H9 (cell line): ENCODE measurements at regions not wholly inside any gene's neighbourhood (a gene's known extent, or its start where the extent isn't known, plus 50 kb on each side); places are given as distances from the start of the nearest gene placed in this dataset.

ENCODE experiments used
- DNase-seq: peaks from one replicate; pipeline ENCODE4 v3.0.0-alpha.2; 2017
- H2AFZ ChIP-seq: one replicate; pipeline ENCODE4 v1.6.1; 2013; ENCODE audit warnings: mild to moderate bottlenecking, low read length, control low read depth, moderate library complexity
- H2AK5ac ChIP-seq: 2 replicates; pipeline ENCODE4 v1.6.1; 2013; ENCODE audit warnings: low read length, control low read depth, mixed read lengths; ENCODE audit not compliant: insufficient read length
- H2BK120ac ChIP-seq: one replicate; pipeline ENCODE4 v1.6.1; 2013; ENCODE audit warnings: low read depth, mild to moderate bottlenecking, low read length, control low read depth, inconsistent platforms; ENCODE audit not compliant: poor library complexity, severe bottlenecking
- H2BK12ac ChIP-seq: 2 replicates; pipeline ENCODE4 v1.6.1; 2013; ENCODE audit warnings: low read length, control low read depth, mixed read lengths, low read depth; ENCODE audit not compliant: insufficient read length
- H2BK15ac ChIP-seq: 2 replicates; pipeline ENCODE4 v1.6.1; 2013; ENCODE audit warnings: low read depth, low read length, control low read depth
- H2BK20ac ChIP-seq: one replicate; pipeline ENCODE4 v1.6.1; 2013; ENCODE audit warnings: low read depth, mild to moderate bottlenecking, low read length, control low read depth, inconsistent platforms; ENCODE audit not compliant: poor library complexity, severe bottlenecking
- H2BK5ac ChIP-seq: 2 replicates; pipeline ENCODE4 v1.6.1; 2013; ENCODE audit warnings: low read length, control low read depth, mixed read lengths; ENCODE audit not compliant: insufficient read length
- H3K14ac ChIP-seq: 2 replicates; pipeline ENCODE4 v1.6.1; 2013; ENCODE audit warnings: low read length, control low read depth; ENCODE audit not compliant: insufficient read depth
- H3K18ac ChIP-seq: 2 replicates; pipeline ENCODE4 v1.6.1; 2013; ENCODE audit warnings: low read depth, mild to moderate bottlenecking, mixed read lengths, low read length, control low read depth; ENCODE audit not compliant: insufficient read length
- H3K23ac ChIP-seq: 2 replicates; pipeline ENCODE4 v1.6.1; 2013; ENCODE audit warnings: low read length, control low read depth, mixed read lengths, low read depth; ENCODE audit not compliant: insufficient read length
- H3K23me2 ChIP-seq: 2 replicates; pipeline ENCODE4 v1.6.1; 2013; ENCODE audit warnings: low read depth, mild to moderate bottlenecking, mixed read lengths, low read length, control low read depth; ENCODE audit not compliant: insufficient read length, poor library complexity, severe bottlenecking
- H3K27ac ChIP-seq: 2 replicates; pipeline ENCODE4 v1.5.1; 2013; ENCODE audit warnings: low read length, control low read depth, mixed read lengths, low read depth; ENCODE audit not compliant: insufficient read length
- H3K27me3 ChIP-seq: 2 replicates; pipeline ENCODE4 v1.6.1; 2013; ENCODE audit warnings: low read length, control low read depth, inconsistent platforms; ENCODE audit not compliant: insufficient read depth
- H3K4ac ChIP-seq: 2 replicates; pipeline ENCODE4 v1.6.1; 2013; ENCODE audit warnings: low read depth, mild to moderate bottlenecking, control low read depth, inconsistent platforms, low read length, moderate library complexity
- H3K4me1 ChIP-seq: 2 replicates; pipeline ENCODE4 v1.6.1; 2013; ENCODE audit warnings: low read length, control low read depth, inconsistent platforms; ENCODE audit not compliant: insufficient read depth
- H3K4me2 ChIP-seq: 2 replicates; pipeline ENCODE4 v1.6.1; 2013; ENCODE audit warnings: low read length, control low read depth, mixed read lengths; ENCODE audit not compliant: insufficient read length, insufficient read depth
- H3K56ac ChIP-seq: 2 replicates; pipeline ENCODE4 v1.6.1; 2013; ENCODE audit warnings: low read depth, mild to moderate bottlenecking, mixed read lengths, low read length, control low read depth; ENCODE audit not compliant: insufficient read length
- H3K79me1 ChIP-seq: 2 replicates; pipeline ENCODE4 v1.6.1; 2013; ENCODE audit warnings: low read depth, mild to moderate bottlenecking, moderate library complexity, low read length, control low read depth, inconsistent platforms; ENCODE audit not compliant: insufficient read depth, poor library complexity, severe bottlenecking
- H3K79me2 ChIP-seq: 2 replicates; pipeline ENCODE4 v1.6.1; 2013; ENCODE audit warnings: low read length, control low read depth, inconsistent platforms; ENCODE audit not compliant: insufficient read depth
- H3K9ac ChIP-seq: 2 replicates; pipeline ENCODE4 v1.6.1; 2013; ENCODE audit warnings: low read length, control low read depth, mixed read lengths; ENCODE audit not compliant: insufficient read length; ENCODE audit errors: extremely low read depth
- H3K9me3 ChIP-seq: one replicate; pipeline ENCODE4 v1.6.1; 2013; ENCODE audit warnings: low read depth, low read length, inconsistent platforms; ENCODE audit not compliant: control insufficient read depth
- H3T11ph ChIP-seq: one replicate; pipeline ENCODE4 v1.6.1; 2013; ENCODE audit warnings: mild to moderate bottlenecking, low read length, control low read depth, inconsistent platforms
- H4K20me1 ChIP-seq: one replicate; pipeline ENCODE4 v1.6.1; 2013; ENCODE audit not compliant: control insufficient read depth, insufficient read length, insufficient read depth
- H4K5ac ChIP-seq: 2 replicates; pipeline ENCODE4 v1.6.1; 2013; ENCODE audit warnings: low read depth, mild to moderate bottlenecking, mixed read lengths, low read length, control low read depth; ENCODE audit not compliant: insufficient read length
- H4K8ac ChIP-seq: replicated peaks from 2 replicates; pipeline ENCODE4 v1.6.1; 2013; ENCODE audit warnings: low read length, control low read depth, mixed read lengths, low read depth; ENCODE audit not compliant: insufficient read length
- H4K91ac ChIP-seq: 2 replicates; pipeline ENCODE4 v1.6.1; 2013; ENCODE audit warnings: low read depth, mild to moderate bottlenecking, moderate library complexity, mixed read lengths, low read length, control low read depth; ENCODE audit not compliant: insufficient read length
- H3K27ac Mint-ChIP-seq, 3 experiments: 2 replicates in 2 of 3; 3 replicates in 1 of 3; pipeline ENCODE4 v1.8.0; 2020 to 2021; ENCODE audit warnings: mixed read lengths in 3 of 3, mild to moderate bottlenecking in 1 of 3, moderate library complexity in 1 of 3
- H3K27me3 Mint-ChIP-seq: 2 replicates; pipeline ENCODE4 v1.8.0; 2021; ENCODE audit warnings: low read depth, mild to moderate bottlenecking, moderate library complexity, mixed read lengths
- H3K36me3 Mint-ChIP-seq, 3 experiments: 2 replicates in 2 of 3; 3 replicates in 1 of 3; pipeline ENCODE4 v1.8.0; 2020 to 2021; ENCODE audit warnings: low read depth in 3 of 3, mixed read lengths in 3 of 3; ENCODE audit not compliant: insufficient read depth in 1 of 3
- H3K4me1 Mint-ChIP-seq, 2 experiments: 2 replicates each; pipeline ENCODE4 v1.8.0; 2020; ENCODE audit warnings: mixed read lengths in 2 of 2
- H3K4me3 Mint-ChIP-seq, 2 experiments: 2 replicates in 1 of 2; 3 replicates in 1 of 2; pipeline ENCODE4 v1.8.0; 2020 to 2021; ENCODE audit warnings: mild to moderate bottlenecking in 2 of 2, mixed read lengths in 2 of 2, moderate library complexity in 1 of 2
- H3K9me3 Mint-ChIP-seq, 2 experiments: 2 replicates in 1 of 2; 3 replicates in 1 of 2; pipeline ENCODE4 v1.8.0; 2020; ENCODE audit warnings: mild to moderate bottlenecking in 2 of 2, mixed read lengths in 2 of 2, moderate library complexity in 1 of 2
- TF ChIP-seq, protein P1 (sequence below): fragments of 200-600 bp; sonication (generic); conservative IDR thresholded peaks from 3 replicates; pipeline ENCODE4 v1.8.0; 2021; ENCODE audit warnings: antibody characterized with exemption, mild to moderate bottlenecking

- Mint-ChIP-seq H3K9me3 (no peaks in the 10 kb centered on the region), H3K4me1 (peaks cover 13 to 16% of the 10 kb centered on the region in 2 experiments), H3K27ac (no peak overlapping the region; a peak in 1 of 7 replicates), H3K4me3 (no peak overlapping the region), H3K36me3 (no peaks in the 10 kb centered on the region), H3K27me3 (no peaks in the 10 kb centered on the region)
- no peaks in the 10 kb centered on the region for H3K4me1 ChIP-seq
- no peak overlapping the region for H3K56ac ChIP-seq
- H2BK5ac ChIP-seq: no peak overlapping the region
- no peak overlapping the region for H2AFZ ChIP-seq
- H2BK12ac ChIP-seq: no peak overlapping the region
- no peaks in the 10 kb centered on the region for H3K79me1 ChIP-seq
- H3K18ac ChIP-seq: no peak overlapping the region
- H3K27me3 ChIP-seq: no peaks in the 10 kb centered on the region
- H3K27ac ChIP-seq: no peak overlapping the region
- no peak overlapping the region for H3K4me2 ChIP-seq
- no peak overlapping the region for H3T11ph ChIP-seq
- no peak overlapping the region for H3K23ac ChIP-seq
- no peaks in the 10 kb centered on the region for H4K20me1 ChIP-seq
- no peak overlapping the region for H4K8ac ChIP-seq
- no peak overlapping the region for H2AK5ac ChIP-seq
- no peaks in the 10 kb centered on the region for H3K79me2 ChIP-seq
- H3K9ac ChIP-seq: no peak overlapping the region
- no peak overlapping the region for H4K5ac ChIP-seq
- no peak overlapping the region for H4K91ac ChIP-seq
- H3K9me3 ChIP-seq: no peaks in the 10 kb centered on the region
- H3K4ac ChIP-seq: no peak overlapping the region
- H2BK120ac ChIP-seq: no peak overlapping the region
- H3K14ac ChIP-seq: no peak overlapping the region
- TF ChIP-seq, protein P1, sequence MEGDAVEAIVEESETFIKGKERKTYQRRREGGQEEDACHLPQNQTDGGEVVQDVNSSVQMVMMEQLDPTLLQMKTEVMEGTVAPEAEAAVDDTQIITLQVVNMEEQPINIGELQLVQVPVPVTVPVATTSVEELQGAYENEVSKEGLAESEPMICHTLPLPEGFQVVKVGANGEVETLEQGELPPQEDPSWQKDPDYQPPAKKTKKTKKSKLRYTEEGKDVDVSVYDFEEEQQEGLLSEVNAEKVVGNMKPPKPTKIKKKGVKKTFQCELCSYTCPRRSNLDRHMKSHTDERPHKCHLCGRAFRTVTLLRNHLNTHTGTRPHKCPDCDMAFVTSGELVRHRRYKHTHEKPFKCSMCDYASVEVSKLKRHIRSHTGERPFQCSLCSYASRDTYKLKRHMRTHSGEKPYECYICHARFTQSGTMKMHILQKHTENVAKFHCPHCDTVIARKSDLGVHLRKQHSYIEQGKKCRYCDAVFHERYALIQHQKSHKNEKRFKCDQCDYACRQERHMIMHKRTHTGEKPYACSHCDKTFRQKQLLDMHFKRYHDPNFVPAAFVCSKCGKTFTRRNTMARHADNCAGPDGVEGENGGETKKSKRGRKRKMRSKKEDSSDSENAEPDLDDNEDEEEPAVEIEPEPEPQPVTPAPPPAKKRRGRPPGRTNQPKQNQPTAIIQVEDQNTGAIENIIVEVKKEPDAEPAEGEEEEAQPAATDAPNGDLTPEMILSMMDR: no peak
- no peaks in the 10 kb centered on the region for H3K23me2 ChIP-seq
- no peak overlapping the region for H2BK15ac ChIP-seq
- no peak overlapping the region for H2BK20ac ChIP-seq
- no peak for DNase-seq
These were observed 598.5 kb upstream of the PITX2 start for GRCh38 chr4:111221371-111221770.
